Activated CD8-positive, alpha-beta memory T cell treated with anti-CD3 and anti-CD28 coated beads, Interleukin-2, amount 50 U/mL, for 1 hour (primary cell): ENCODE measurements at regions not wholly inside any gene's neighbourhood (a gene's known extent, or its start where the extent isn't known, plus 50 kb on each side); places are given as distances from the start of the nearest gene placed in this dataset.

Experiments
- DNase-seq: peaks from one replicate; pipeline ENCODE4 v3.0.0-alpha.2; 2020; ENCODE audit errors: extremely low read depth

DNA sequence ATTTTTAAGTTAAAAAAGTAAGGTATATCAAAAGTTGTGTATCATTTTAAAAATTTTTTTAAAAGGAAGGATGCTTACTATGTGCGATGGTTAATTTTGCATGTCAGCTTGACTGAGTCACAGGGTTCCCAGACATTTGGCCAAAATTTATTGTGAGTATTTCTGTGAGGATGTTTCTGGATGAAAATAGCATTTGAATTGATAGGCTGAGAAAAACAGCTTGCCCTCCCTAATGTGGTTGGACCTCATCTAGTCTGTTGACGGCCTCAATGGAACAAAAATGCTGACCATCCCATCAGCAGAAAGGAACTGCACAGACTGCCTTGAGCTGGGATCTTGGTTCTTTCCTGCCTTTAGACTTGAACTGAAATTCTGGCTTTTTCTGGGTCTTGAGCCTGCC, 724.5 kb downstream of the NCAM2 start:
- no peak for DNase-seq

DNA sequence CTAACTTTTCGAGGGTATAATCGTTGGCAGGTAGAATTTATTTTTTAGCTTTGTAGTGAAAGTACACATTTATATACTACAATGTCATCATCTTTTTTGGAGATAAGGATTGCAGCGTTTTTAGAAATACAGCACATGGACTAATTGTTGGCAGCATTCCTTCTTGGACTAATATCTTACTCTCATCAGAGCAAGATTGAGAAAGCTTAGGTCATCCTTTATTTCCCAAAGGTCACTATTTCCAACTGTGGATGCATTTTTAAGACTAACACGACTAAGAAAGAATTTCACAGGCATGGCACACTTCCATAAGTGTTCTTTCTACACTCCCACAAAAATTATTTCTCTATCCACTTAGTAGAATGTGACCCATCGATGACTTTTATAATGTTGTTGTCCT, 732.3 kb downstream of the NCAM2 start:
- DNase-seq = no peak

DNA sequence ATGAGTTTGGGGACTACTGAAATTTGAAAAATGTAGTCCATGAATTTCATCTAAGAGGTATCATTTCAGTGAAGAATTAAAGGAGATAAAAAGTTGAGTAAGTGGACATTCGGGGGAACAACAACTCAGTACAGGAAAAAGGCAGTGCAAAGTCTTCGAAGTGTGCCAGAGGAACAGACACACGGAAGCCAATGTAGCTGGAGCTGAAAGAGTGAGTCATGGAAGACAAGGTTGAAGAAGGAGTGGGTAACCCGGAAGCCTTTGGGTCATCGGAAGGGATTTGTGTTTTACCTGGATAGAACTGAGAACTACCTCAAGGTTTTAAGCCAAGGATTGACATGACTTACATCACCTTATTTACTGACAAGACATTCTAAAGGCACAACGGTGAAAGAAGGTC, 733.4 kb downstream of the NCAM2 start:
- DNase-seq = no peak

DNA sequence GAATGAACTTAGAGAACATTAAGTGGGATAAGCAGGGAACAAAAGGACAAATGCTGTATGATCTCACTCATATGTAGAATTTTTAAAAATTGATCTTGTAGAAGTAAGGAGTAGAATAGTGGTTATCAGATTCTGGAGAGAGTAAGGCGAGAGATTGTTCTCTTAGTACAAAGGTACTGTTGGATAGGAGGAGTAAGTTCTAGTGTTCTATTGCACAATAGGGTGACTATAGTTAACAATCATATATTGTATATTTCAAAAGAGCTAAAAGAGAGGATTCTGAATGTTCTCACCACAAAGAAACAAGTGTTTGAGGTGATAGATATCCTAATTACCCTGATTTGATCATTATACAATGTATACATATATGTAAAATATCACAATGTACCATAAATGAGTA, 735.9 kb downstream of the NCAM2 start:
- DNase-seq = no peak

DNA sequence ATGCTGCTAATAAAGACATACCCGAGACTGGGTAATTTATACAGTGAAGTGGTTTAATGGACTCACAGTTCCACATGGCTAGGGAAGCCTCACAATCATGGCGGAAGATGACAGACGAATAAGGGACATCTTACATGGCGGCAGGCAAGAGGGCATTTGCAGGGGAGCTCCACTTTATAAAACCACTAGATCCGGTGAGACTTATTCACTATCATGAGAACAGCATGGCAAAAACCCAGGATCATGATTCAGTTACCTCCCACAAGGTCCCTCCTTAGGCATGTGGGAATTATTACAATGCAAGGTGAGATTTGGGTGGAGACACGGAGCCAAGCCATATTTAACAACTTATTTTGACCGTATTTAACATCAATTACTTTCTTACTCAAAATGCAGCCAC, 739.0 kb downstream of the NCAM2 start:
- DNase-seq = no peak

DNA sequence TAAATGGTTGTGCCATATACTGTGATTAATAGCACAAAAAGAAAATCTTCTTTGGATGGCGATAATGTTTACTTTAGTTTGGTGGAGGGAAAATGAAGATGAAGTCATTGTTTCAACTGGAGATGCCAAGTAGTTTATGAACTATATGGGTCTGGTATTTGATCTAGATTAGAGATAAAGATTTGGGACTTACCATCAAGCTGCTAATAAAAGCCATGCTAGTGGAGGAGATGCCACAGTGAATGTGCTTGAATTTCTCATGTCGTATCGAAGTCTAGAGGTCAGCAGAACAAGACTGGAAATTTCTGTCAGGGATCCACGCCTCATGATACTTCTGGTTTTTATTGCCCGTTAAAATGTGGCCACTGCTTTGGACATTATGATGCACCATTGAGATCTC, 742.0 kb downstream of the NCAM2 start:
- DNase-seq = no peak

DNA sequence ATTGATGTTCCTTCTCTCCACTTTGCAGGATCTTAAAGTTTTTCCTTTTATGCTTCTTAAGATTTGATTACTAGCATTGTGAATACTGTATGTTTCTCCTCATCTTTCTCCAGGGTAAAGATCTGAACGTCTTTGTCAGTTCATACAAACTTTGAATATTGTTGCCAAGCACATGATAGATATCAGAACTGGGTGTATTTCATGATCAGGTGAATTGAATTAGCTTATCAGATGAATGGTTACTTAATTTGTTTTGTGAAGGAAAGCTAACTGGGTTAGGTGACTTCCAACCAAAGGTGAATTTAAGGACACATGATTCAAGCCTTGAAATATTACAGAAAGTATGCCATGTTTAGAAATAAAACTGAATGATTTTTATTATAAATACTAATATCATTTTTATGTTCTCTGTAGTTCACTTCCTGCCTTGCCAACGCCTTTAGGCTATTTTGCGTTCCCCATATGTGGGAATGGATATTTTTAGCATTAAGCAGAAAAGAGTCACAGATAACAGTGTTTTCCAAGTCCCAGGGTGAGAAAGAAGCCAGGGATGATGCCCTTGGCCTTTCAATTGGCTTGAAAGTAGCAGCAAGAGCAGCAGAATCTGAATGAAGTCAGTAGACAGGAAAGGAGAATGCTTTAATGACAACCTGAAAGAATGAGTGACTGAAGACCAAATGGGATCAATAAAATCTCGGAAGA, 752.1 kb downstream of the NCAM2 start:
- DNase-seq = no peak

DNA sequence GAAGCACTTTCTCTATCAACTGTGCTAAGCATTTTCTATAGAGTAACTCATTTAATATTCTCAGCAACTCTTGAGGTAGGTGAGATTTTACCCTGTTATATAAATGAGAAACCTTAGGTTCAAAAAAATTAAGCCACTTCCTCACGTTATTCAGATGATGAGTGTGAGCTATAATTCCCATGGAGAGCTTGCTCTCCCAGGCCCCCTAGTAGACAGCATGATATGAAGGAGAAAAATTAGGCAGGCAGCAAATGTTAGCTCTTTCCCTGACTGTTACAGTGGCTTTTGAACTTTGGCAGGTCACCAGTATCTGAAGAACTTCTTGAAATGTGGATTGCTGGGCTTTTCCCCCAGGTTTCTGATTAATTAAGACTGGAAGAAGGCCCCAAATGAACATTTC, 753.1 kb downstream of the NCAM2 start:
- no peak for DNase-seq

DNA sequence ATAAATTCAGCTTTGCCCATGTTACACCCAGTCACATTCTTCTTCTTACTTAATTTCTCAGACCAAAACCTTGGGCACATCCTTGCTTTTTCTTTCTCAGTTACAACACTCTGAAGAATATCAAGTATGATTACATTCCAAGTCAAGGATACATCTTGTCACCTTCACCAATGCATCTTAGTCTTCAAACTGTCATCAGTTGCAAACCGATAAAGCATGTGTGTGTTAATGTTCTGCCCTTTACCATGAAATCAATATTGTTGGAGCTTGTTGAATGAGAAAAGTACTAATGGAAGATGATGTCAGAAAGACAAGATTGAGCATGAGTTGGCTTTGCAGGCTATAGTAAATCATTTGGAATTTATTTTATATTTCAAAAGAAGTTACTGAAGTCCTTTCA, 764.6 kb downstream of the NCAM2 start:
- DNase-seq = no peak

DNA sequence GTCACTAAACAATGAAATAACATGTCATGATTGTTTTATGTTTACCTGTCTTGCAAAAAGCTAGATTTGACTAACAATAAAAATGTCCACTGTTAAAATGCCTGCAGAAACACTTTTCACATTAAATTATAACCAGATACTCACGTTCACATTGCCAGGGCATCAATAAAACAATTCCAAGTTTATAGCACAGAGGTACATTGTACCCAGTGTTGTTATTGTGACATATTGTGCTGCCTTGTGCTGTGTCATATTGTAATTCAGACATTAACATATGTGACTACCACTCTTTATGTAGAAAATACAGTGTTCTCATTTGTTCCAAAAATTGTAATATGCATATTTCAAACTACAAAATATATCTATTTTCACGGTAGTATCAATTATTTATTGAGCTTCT, 766.1 kb downstream of the NCAM2 start:
- no peak for DNase-seq

DNA sequence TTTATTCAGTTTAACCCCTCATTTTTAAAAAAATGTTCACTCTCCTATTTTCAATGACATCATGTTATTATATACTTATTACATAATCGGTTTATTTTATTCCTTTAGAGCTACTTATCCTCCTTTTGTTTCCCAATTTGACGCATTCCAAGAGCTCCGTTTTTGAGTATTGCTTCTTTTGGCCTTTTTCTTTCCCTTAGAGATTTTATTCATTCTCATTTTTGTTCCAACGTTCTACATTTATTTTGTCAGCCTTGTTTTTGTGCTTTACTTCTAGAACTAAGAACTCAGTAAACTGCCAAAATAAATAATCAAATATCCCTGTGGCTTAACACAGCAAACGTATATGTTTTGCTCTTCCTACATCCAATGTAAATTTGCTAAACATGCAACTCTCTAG, 769.1 kb downstream of the NCAM2 start:
- DNase-seq = no peak

DNA sequence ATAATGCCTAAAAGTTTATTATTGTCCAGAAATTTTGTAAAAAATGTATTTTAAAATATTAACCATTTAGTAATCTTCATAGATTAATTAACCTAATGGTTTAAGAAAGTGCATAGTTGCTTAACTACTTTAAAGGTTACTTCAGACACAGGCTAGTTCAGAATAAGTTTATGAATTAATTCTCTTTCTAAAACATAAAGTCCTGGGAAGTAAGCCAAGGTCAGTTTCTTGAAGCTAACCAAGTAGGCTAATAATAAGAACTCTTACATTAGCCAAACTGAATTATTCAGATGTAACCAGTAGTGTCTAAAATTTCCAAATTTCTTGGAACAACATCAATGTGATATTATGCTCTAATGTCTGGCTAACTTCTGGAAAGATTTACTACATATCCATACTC, 790.4 kb downstream of the NCAM2 start:
- DNase-seq = no peak

DNA sequence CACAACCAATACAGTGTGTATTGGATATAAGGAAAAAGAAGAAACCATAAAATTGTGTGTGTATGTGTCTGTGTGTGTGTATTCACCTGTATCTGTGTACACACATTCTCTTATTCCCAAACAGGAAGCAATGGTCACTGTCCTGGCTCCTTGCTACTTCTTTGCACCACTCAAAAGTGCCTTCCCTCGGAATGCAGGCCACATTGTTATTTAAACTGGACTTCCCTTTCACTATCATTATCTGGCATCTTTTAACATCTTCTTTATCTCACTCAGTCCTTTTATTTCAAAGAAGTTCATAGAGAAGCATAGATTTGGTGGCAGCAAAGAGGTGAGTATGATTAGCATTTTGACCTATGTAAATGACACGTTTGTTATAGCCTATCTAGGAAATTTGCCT, 803.7 kb downstream of the NCAM2 start:
- DNase-seq = no peak

DNA sequence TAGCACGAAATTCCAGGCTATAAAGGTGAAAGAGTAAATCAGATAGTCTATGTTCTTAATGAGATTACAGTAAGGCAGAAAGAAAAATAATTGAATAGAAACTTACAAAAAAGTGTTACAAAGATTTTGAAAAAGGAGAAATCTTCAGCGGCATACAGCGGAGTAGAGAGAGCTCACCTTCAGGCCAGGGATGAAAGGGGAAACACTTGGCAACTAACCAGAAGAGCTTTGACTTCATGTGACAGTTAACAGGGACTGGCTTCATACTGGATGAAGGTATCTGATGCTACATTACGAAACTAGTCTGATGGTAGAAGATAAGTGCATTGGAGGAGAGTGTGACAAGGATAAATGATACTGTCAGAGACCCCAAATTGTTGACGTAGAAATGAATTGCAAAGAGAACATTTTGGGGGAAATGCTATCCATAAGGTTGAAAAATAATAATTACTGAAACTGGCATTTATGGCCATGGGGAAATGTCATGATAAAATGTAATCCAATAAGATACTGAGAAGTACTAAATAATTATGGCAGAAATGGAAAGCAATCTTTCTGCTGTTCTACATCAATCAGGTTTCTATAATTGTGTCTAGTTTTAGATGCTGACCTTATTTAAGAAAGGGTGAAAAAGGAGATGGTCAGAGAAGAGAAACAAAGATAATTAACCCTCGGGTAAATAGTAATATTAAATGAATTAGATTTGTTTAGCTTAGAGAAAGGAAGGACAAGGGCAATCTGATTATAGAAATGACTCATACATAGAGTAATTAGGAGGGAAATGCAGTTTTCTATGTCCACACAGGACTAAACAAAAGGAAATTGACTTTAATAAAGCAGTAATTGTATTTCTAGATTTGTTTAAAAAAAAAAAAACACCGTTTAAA, 808.7 kb downstream of the NCAM2 start:
- no peak for DNase-seq

DNA sequence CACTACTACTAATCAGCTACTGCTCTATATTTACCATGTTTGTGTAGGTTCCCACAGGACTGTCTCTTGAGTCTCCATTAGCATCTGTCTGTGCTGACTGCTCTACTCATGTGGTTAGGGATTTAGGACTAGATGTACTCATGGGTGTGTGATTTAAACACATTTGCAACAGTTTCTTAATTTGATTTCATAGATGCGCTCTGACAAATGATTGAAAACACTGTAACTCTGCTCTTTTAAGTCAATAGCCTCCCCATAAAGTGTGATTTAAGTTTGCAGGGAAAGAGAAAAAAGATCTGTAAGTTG, 809.3 kb downstream of the NCAM2 start:
- DNase-seq = no peak

DNA sequence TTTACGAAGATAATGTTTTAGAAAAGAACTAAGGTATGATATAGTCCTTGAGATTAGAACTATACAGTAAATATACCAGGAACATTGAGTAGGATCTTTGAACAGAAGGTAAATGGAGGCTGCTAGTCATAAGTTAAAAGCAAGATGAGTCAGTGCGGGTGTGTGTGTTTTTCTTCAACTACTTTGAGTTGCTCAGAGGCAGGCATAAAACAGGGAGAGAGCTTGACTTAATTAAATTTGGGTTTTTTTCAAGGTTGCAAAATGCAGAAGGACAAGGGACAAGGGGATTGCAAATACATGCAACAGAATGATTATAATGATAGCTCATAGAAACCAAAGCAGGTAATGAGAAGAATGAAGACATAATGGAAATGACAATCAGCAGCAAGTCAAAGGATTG, 815.1 kb downstream of the NCAM2 start:
- no peak for DNase-seq

DNA sequence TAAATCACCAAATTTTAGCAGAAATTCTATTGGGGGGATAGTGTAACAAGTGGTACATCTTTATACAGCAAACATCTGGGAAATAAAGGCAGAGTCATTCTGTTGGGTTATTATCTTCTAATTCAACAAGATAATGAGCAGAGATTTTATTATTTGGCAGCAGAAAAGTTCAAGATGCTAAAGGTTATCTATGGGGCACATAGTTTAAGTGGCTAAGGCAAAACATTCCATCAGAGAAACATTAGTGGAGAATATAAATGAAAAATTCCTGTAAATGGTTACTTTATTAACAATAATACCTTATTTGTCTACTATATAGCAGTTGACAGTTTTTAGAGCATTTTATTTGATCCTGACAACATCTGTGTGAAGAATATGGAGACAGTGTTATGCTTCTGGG, 815.7 kb downstream of the NCAM2 start:
- no peak for DNase-seq

DNA sequence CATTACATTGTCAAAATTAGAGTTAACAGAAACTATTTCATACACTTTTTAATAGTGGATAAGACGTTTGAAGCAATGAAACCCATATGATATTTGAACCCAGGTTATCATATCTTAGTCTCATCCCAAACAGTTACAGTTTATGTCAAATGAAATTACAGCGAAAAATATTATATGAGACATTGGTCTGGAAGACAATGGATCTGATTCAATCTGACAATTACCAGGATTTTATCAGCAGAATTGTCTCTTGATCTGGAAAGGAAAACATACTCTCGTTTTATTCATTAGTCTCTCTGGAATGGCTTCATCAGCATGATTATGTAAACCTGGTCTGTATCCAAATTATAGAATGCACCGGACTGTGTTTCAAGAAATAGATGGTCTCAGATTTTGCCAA, 818.6 kb downstream of the NCAM2 start:
- no peak for DNase-seq

DNA sequence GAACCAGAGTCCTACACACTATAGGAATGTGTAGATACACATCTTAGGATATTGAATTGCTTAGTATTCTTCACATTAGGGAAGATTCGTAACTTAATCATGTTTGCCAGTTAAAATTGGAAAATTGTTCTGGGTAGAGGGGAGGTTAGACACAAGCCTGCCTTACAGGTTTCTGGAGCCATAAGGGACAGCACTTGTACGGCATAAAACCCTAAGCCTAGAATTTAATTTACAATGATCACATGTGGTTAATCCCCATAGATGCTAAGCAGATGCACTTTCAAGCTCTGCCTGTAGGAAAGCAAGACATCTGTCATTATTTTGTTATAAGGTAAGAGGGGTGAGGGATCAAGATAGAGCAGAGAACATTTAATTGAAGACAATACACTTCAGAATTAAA, 820.7 kb downstream of the NCAM2 start:
- DNase-seq = no peak

DNA sequence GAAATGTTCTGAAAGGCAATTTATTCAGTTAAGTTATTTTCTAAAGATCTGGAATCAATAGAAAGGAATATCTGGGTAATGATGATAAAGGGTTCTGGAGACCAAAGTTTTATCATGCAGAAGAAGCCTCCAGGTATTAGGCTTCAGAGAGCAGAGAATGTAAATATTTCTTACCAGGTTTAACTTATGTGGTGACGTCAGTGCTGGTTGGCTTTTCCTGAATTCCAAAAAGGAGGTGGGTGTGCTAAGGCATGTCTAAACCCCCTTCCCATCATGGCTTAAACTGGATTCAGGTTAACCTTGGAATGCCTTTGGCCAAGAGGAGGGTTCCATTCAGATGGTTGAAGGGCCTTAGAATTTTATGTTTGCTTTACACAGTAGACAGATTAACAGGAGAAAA, 829.9 kb downstream of the NCAM2 start:
- no peak for DNase-seq

DNA sequence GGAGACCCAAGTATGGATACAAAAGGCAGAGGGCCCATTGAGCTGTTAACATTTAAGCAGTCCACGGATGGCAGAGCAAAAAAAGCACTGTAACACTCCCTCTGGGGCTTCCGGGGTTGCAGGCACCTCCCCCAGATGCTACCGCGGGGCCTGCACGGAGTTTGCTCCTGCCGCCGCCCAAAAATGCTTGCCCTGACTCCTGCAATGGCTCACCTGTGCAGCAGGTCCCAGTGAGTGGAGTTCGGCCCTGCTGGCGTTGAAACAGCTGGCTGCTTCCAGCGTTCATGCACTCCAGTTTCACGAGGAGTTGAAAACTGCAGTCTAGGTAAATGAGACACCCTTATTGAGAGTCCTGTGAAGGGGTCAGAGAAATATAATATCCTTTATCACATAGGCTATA, 832.8 kb downstream of the NCAM2 start:
- no peak for DNase-seq

DNA sequence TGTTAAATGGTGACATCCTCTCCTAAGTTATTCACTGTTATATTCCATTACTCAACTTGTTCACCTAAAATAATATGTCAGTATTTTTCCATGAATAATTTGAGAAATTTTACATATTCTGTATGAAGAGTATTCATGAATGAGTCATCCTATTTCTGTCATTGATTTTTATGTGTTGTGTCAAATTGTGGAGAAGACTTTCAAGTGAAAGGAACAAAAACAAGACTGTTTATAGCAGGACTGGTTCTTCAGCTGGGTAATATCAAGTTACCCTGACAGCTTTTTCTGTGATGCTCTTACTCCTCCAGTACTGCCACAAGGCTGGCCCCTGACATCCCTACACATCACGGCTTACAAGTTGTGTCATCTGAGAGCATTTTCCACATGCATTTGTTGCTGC, 847.7 kb downstream of the NCAM2 start:
- no peak for DNase-seq

DNA sequence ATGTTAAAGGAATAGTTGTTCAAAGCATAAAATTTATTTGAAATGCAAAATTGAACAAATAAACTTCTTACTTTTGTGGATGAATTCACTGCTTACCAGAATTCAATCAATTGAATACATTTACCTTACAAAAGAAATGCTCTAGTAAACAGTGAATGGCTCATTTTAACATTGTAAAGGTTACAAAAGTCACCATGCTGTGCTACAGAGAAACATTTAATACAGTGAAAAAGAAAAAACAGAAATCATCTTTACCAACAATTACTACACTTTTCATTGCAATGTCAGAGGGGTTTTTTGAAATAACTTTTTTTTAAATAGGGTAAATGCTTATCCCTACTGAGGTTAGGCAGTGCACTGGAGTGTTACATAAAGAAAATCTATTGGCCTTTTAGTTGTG, 853.0 kb downstream of the NCAM2 start:
- DNase-seq = no peak

DNA sequence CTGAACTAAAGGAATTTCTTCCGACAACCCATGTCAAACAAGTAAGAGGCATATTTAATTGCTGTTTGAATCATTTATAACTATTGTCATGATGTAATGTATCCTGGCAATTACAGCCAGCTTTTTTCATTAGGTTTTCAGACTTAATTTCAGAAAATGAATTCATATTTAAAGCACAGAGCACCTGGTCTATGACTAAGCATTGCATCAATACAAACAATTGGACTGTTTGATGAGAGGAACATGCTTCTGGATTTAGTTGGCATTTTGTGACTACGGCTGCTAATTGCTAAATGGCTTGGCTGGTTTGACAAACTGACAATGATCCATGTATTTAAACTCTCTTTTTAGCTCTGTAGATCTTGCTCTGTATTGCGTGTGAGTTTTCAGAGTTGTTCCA, 853.4 kb downstream of the NCAM2 start:
- no peak for DNase-seq
